GM19438 (cell line): ENCODE measurements at regions not wholly inside any gene's neighbourhood (a gene's known extent, or its start where the extent isn't known, plus 50 kb on each side); places are given as distances from the start of the nearest gene placed in this dataset.
"Not testable (repeated sequence)": the region's sequence is repeated elsewhere in the genome, so short reads cannot be mapped to it uniquely, and the experiment has no call there.

ENCODE experiments used
- ATAC-seq: cut with Tn5 transposase; IDR thresholded peaks from one replicate; pipeline ENCODE4 v1.9.1; 2021; ENCODE audit warnings: low read depth; ENCODE audit not compliant: unreplicated experiment

DNA sequence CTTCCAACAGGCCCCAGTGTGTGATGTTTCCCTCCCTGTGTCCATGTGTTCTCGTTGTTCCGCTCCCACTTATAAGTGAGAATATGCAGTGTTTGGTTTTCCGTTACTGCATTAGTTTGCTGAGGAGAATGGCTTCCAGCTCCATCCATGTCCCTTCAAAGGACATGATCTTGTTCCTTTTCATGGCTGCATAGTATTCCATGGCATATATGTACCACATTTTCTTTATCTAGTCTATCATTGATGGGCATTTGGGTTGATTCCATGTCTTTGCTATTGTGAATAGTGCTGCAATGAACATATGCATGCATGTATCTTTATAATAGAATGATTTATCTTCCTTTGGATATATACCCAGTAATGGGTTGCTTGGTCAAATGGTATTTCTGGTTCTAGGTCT lies 109.5 kb upstream of the PELI2 start:
- ATAC-seq: not testable (repeated sequence)

DNA sequence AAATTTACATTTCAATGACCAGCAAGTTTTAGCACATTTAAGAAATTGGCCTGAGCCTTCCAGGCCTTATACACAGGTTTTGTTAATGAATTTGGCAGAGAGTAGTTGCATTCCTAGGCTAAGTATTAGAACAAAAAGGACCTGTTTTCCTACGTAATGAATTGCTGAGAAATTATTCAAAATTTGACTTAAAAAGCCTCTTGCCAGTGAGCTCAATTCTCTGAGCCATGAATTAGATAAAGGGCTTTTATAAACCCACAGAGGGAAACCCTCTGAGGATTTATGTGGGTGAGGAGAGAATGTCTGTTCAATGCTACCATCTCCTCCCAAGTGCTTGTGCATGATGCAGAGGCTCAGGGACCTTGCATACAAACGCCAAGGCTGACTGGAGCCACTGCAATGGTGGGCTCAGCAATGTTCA lies 94.5 kb upstream of the PELI2 start:
- ATAC-seq: no peak

DNA sequence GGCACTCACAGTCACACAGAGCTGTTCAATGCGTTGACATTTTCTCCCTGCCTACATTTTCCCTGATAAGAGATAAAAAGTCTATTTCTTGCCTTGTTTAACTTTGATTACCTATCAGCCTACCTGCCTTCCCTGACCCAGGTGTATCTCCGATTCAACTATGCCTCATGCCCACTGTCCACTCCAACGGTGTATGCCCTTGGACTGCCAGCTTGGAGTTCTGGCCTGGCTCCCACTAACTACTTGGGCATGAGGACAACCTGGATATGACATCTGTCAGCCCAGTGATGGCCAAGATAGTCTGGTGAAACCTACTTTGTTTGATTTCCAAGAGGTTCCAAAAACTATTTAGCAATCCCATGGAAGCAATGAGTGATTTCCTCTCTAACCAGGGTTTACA lies 93.0 kb upstream of the PELI2 start:
- ATAC-seq: no peak

DNA sequence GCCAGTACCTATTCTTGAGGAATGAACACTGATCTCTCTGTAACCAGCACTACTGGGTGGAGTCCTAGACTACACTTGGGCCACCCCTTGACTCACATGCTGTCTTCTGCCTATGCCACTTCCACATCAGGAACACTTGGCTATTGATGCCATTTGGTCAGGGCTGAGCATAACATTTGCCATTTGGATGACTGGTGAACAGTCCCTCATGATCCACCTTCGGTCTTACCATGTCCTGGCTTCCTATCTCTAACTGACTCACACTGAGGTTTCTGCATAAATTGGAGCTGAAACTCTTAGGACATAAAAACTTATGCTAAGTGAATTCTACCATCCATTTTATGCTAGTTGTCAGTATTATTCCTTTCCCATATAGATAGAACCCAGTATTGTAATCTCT lies 91.7 kb upstream of the PELI2 start:
- ATAC-seq: no peak

DNA sequence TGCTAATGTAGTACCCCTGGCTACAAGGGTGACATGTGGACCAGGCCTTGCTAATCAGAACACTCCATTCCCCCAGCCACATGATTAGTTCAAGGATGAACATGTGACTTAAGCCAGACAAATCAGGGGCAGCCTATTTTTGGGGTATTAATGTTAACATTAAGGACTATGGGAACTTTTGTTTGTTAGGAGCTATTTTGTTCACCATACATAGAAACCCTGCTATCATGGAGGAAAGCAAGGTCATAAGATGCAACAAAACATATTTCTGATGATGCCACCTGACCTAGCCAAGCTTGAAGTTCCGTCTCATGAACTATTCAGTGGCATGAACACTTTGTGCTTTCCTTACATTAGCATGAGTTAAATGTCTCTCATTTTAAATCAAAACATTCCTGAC lies 90.8 kb upstream of the PELI2 start:
- ATAC-seq: no peak

DNA sequence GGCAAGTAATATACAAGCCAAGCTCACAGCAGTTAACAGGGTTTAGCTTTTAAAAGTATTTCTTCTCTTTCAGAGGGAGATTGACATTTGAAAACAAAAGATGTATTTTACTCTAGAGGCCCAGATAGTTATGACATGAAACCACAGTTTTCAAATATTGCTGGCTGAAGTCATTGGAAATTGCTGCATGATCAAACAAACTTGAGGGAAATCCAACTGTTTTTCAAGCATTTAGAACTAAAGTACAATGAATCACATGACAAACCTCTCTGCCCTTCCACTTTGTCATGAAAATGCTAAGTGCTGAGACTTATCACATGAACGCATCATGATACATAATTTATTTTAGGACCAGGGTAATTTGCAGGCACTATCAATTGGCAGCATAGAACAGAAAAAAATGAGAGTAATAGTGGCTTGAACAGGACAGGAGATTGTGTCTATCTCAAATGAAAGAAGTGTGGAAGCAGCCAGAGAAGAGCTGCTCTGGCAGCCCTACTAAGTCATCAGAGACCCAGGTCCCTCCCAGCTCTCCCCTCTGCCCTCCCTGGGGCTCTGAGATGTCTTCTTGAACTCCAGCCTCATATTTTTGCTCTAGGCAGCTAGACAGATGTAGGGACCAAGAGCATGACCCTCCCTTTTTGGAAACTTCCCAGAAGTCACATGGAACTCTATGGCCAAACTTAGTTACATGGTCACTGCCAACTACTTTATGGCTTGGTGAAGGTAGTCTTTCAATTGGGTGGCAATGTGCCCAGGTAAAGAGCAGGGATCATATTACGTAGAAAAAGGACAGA lies 90.1 kb upstream of the PELI2 start:
- ATAC-seq: no peak

DNA sequence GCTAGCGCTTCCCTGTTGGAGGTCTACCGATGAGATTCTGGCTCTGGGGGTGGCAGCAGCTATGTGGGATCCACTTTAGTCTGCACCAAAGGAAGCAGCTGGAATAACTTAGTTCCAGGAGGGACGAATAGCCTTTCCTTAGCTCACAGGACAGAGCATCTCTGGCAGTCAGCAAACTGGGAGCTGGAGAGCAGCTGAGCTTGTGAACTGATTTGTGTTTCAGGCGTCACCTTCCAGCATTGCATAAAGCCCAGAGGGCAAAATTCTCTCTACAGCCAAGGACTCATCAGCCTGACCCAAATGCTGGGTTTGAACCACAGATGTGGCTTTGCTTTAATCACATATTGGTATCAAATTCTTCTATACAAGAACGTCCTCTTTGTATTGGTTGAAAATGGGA lies 81.9 kb upstream of the PELI2 start:
- no peak for ATAC-seq

DNA sequence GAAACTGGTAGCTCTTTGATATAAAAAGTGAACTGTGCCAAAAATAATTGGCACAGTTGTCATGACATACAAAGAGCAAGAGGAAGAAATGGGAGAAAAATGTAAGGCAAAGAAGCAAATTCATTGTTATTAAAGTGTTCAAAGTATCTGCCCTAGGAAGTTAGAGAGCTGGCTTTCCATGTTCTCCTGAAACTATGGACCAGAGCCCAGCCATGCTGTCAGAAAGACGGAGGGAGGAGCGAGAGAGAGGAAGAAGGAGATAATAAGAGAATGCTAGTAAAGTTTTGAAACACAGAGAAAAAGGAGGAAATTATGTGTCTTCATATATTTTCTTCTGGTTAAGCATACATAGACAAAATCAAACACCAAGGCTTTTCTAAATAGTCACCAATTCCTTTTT lies 78.1 kb upstream of the PELI2 start:
- no peak for ATAC-seq

DNA sequence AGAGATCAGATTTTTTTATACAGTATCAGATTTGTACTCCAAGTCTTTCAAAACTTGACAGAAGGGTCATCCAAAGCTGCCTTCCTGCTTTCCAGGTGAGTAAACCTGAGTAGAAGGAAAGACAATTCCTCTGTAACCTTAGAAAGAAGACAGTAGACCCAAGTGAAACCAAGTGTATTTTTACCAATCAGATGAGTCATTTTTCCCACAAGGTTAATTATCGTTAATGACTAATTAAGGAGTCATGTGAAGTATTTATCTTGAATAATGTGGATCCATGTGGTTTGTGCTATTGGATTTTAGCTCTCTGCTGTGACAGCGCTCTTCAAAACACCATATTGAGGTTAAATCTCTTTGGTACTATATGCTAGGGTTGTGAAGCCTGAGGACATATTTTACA lies 74.0 kb upstream of the PELI2 start:
- ATAC-seq: no peak

DNA sequence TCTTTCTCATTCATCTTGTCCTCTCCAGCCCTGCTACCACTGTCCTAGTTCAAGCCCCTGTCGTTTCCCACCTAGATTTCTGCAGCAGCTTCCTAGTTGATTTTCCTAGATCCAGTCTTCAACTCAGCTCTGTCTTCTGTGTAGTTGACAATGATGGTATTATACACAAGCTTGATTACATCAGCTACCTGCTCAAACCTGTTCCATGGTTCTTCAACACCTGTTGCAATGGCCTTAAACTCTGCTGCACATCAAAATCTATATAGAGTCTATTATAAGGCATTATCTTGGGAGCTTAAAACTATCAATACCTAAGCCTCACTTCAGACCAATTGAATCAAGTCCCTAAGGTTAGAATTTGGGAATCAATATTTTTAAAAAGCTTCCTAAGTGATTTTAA lies 71.7 kb upstream of the PELI2 start:
- no peak for ATAC-seq

DNA sequence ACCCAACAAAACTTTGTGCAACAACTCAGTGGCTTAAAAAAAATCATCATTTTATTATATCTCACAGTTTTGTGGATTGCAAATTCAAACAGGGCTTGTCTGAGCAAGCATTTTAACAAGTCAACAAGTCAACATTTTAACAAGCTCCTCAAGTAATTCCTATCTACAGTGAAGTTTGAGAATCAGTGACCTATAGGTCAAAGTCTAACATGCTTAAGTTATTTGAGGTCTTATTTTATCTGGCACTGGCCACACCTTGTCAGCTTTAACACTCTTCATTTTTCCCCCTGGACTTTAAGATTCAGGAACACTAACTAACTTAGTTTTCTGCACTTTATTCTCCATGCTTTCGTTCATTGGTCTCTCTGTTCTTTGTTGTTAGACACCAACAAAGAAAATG lies 71.2 kb upstream of the PELI2 start:
- ATAC-seq: no peak

DNA sequence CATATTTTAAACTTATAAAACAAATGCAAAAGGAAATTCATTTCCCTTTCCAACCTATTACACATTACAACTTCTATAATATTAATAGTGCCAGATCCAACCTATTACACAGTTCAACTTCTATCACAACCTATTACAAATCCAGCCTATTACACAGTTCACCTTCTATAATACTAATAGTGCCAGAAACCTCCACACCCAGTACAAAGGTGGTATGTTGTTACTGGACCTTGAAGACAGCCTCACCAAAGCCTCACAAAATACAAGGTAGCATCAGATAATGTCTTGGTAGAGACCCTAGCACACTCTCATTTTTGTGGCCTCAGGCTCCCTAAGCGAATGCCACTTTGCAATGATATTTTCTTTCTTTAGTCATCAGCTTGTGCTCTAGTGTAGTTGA lies 68.7 kb upstream of the PELI2 start:
- no peak for ATAC-seq

DNA sequence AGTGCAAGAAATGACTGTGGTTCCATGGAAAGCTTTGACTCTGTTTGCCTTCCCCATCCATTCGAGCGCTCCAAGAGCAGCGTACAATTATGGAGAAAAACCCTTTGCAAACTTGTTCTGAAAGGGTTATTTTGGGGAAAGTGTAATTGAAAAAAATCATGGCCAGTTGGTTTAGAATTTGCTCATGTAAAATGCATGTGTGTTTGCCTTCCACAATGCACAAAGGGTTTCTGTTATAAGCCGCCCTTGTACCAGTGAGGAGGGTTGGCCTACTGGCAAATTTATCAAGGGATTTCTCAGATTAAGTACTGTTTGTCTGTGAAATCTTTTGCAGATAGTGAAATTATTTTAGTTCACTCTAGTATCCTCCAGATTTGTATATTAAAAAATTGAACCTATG lies 62.7 kb upstream of the PELI2 start:
- ATAC-seq: no peak

DNA sequence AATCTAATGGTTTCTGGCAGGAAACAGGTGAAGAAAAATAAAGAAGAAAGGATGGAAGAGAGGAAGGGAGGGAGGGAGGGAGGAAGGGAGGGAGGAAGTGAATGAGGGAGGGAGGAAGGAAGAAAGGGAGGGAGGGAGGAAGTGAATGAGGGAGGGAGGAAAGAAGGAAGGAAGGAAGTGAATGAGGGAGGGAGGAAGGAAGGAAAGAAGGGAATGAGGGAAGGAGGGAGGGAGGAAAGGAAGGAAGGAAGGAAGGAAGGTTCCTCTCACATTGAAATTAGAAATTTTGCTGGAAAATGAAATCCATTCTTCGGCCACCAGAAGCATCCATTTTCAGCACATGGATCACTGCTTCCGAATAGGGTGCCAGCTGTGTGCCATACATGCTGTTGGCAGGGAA lies 62.2 kb upstream of the PELI2 start:
- ATAC-seq: no peak

DNA sequence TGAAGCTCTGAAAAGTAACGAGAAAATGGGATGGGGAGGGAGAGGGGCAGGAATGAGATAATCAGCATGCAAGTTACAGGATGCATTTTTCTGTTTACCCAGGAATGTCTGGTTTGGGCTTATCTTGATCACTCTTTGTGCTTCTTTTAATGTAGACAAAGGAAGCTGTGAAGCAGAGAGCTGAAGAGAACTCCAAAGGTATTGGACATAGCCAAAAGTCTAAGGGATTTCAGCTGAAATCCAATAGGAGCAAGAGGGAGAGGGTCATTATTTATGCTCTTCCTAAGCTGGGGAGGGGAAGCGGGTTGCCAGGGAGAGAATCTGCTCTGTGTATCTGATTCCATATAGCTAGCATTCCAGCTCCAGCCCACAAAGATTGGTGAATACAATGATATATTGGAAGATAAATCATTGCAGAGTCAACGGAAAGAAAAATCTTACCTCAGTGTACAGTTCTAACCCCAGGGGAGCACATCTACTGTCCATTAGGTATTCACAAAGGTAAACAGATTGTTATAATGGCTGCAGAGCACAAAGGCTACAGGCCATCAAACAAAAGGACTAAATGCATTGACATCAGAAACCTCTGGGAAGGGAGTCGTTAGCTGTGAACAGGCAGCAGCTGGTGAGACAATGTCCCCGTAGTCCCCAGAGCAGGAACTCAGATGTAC lies 61.0 kb upstream of the PELI2 start:
- no peak for ATAC-seq

DNA sequence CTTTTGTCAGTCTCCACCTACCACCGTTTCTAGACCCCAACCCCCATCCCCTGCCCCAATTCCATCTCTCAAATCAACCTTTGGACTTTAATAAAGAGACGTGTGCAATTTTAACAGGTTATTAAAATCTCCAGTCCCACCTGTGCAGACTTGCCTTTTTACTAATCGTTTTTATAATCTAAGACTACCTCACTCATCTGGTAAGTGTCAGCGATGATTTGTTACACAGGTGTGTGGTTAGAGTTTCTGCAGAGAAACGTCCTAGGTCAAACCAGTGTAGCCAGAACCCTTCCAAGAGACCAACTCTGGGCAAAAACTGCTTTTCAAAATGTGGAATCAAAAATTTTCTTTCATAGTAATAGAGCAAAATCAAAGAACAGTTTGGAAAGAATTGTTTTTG lies 60.4 kb upstream of the PELI2 start:
- ATAC-seq: no peak

DNA sequence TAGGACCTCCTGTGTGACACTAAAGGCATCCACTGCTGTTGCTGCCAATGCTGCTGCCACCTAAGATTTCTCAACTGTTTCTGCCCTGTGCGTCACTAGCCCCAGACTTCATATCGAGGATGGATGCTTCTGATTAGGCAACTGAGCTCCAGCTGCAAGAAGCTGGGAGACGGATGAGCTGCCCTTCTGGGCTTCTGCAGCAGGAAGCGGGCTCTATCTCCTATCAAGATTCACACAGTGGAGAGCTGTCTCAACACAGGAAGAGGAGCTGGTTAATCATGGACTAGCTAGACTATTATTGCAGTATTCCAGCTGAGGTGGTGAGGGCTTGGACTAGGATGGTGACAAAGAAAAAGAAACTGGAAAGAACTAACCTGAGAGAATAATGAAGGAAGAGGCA lies 59.2 kb upstream of the PELI2 start:
- no peak for ATAC-seq

DNA sequence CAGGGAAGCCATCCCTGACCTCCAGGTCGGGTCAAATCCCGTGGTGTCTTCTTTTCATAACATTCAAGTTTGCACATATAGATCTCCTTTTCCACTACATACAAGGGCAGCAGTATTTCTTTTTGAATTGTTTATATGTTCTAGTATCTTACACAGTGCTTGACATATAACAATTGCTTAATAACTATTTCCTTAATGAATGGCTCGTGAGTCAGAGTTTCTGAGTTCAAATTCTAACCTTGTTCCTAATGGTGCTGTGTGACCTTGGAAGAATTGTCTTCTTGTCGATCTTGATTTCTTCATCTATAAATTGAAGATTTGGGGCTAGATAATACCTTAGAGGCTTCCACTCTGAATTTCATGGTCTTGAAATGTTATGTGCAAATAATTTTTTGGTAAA lies 57.2 kb upstream of the PELI2 start:
- ATAC-seq: no peak

DNA sequence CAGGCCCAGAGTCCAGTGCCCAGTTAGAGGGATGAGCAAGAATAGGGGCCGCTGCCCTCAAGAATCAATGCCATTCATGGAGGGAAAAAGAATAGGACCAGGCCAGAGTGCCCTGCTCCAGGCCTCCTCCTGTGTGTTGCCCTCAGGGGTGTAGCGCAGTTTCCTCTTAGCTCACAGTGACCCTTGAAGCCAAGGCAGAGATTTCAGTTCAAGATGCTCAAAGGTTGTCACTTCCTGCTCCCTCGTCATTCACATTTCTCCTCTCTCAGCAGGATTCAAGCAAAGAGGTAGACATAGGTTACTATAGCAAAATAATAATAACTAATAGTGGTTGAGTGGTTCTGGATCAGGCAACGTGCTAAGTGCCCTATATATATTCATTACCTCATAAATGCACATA lies 55.1 kb upstream of the PELI2 start:
- no peak for ATAC-seq

DNA sequence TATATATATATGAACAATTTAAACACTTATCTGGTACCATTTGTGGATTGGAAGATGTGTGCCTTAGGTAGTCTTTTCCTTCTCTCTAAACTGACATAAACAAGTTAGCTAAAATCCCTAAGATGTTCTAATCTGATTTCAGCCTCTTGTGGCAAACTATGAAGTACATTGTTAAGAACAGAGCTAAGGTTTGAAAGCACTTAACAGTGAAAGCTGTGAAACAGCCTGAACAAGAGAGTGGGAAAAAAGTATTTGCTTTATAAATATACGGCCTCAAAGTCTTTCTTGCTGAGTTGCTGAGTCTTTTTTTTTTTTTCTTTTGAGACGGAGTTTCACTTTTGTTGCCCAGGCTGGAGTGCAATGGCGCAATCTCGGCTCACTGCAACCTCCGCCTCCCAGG lies 53.7 kb upstream of the PELI2 start:
- no peak for ATAC-seq

DNA sequence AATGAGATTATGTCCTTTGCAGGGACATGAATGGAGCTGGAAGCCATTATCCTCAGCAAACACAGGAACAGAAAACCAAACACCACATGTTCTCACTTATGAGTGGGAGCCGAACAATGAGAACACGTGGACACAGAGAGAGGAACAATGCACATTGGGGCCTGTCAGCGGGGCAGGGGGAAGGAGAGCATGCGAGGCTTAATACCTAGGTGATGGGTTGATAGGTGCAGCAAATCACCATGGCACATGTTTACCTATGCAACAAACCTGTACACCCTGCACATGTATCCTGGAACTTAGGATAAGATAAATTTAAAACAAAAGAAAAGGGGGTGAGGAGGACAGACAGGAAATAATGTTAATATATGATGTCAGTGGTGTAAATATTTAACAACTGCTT lies 53.0 kb upstream of the PELI2 start:
- not testable (repeated sequence) for ATAC-seq

DNA sequence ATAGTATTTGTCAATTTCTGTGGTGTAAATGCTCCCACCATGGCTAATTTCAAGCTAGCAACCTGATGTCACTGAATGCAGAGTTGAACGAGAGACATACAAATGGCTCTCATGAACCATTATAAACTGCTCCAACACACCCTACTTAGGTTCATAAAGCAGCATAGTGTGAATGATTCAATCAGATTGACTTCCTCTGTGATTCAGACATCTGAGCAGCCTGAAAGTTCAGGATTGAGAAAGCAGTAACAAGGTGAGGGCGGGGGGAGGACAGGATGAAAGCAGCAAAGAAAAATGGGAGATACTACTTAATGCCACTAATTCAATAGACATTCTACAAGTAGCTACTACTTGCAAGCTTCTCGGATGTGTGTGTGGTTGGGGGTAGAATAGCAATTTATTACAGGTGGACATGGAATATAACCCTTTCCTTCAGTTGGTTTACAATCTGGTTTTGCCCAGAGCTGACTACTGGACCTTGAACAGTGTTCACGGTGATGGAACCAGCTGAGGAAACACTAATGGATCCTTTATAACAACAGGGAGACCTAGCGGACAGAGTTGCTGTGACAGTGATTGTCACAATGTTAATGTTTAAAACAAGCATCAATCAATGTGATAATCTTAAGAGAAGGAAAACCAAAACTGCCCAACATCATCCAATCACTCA lies 52.5 kb upstream of the PELI2 start:
- no peak for ATAC-seq
